Common myeloid progenitor, CD34-positive (primary cell): ENCODE measurements at regions not wholly inside any gene's neighbourhood (a gene's known extent, or its start where the extent isn't known, plus 50 kb on each side); places are given as distances from the start of the nearest gene placed in this dataset.

Experiments used
- CTCF ChIA-PET: fragments of 350-600 bp; sonication (Branson Sonifier 250); formaldehyde crosslinking; loops from one replicate; lab custom pipeline; 2021; ENCODE audit warnings: antibody characterized with exemption; lab: Charles Lee
- POLR2A ChIA-PET: fragments of 350-600 bp; sonication (Branson Sonifier 250); formaldehyde crosslinking; loops from one replicate; lab custom pipeline; 2021; ENCODE audit warnings: antibody characterized with exemption; lab: Charles Lee
- DNase-seq, 3 donors: peaks; one replicate each; pipeline versions ENCODE4 v3.0.0 to v3.0.0-alpha.2; 2013
- H3K27ac ChIP-seq, 2 experiments: 1 replicate in 1 of 2; 2 replicates in 1 of 2; pipeline ENCODE4 v1.7.0; 2013; ENCODE audit warnings: inconsistent platforms in 2 of 2, low read length in 2 of 2, mild to moderate bottlenecking in 2 of 2, low read depth in 1 of 2, moderate library complexity in 1 of 2; ENCODE audit not compliant: severe bottlenecking in 2 of 2, insufficient read depth in 1 of 2, poor library complexity in 1 of 2
- H3K27me3 ChIP-seq, 5 experiments: replicated peaks in 2 of 5; 1 replicate in 3 of 5; 2 replicates in 2 of 5; pipeline versions ENCODE4 v1.6.1 to v1.7.0; 2013; ENCODE audit warnings: low read length in 4 of 5, mild to moderate bottlenecking in 2 of 5, moderate library complexity in 2 of 5, inconsistent platforms in 1 of 5; ENCODE audit not compliant: insufficient read depth in 5 of 5, control insufficient read depth in 4 of 5
- H3K36me3 ChIP-seq, 4 experiments: 1 replicate in 2 of 4; 2 replicates in 2 of 4; pipeline versions ENCODE4 v1.6.1 to v1.7.0; 2013; ENCODE audit warnings: low read length in 3 of 4, control low read depth in 1 of 4, mild to moderate bottlenecking in 1 of 4; ENCODE audit not compliant: control insufficient read depth in 4 of 4, insufficient read depth in 4 of 4
- H3K4me1 ChIP-seq, 4 experiments: 1 replicate in 3 of 4; 2 replicates in 1 of 4; pipeline versions ENCODE4 v1.6.1 to v1.7.1; 2013; ENCODE audit warnings: low read length in 3 of 4, mild to moderate bottlenecking in 3 of 4, control low read depth in 1 of 4, inconsistent platforms in 1 of 4, moderate library complexity in 1 of 4; ENCODE audit not compliant: control insufficient read depth in 4 of 4, insufficient read depth in 4 of 4; ENCODE audit errors: control extremely low read depth in 1 of 4
- H3K4me3 ChIP-seq, 7 experiments: 1 replicate in 4 of 7; 2 replicates in 3 of 7; pipeline versions ENCODE4 v1.5.1 to v1.7.0; 2013; ENCODE audit warnings: mild to moderate bottlenecking in 7 of 7, low read length in 6 of 7, moderate library complexity in 6 of 7, inconsistent platforms in 2 of 7, low read depth in 2 of 7, control low read depth in 1 of 7; ENCODE audit not compliant: insufficient read depth in 4 of 7, control insufficient read depth in 1 of 7; ENCODE audit errors: extremely low read depth in 1 of 7
- H3K9me3 ChIP-seq, 5 experiments: 1 replicate in 4 of 5; 2 replicates in 1 of 5; pipeline versions ENCODE4 v1.6.1 to v1.7.1; 2013; ENCODE audit warnings: low read length in 4 of 5, mild to moderate bottlenecking in 2 of 5, inconsistent platforms in 1 of 5, low read depth in 1 of 5, moderate library complexity in 1 of 5; ENCODE audit not compliant: control insufficient read depth in 4 of 5, insufficient read depth in 2 of 5; ENCODE audit errors: control extremely low read depth in 1 of 5
- WGBS: methylation state at CpG from one replicate; pipeline ENCODE4 v1.1.5; 2013; ENCODE audit not compliant: insufficient coverage; 5-methylcytosine and 5-hydroxymethylcytosine counted together

DNA sequence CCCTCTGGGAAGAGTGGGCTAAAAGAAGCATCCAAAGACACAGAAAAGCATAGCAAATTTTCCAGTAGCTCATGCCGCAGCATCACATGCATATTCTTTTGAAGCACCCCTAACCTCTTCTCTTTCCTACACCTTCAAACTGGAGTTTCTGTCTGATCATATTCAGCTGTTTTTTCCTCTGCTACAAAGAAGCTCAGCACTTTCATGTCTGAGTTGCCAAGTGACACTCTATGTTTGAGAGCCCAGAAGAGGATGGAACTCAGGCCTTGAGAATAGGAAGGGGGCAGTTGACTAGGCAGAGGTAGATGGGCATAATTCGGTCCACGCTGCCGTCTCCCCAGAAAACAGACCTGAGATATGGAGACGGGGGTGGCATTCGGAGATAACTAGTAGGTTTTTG, 489.6 kb upstream of the NR2F2 start:
- H3K27ac ChIP-seq = no peak overlapping the region

DNA sequence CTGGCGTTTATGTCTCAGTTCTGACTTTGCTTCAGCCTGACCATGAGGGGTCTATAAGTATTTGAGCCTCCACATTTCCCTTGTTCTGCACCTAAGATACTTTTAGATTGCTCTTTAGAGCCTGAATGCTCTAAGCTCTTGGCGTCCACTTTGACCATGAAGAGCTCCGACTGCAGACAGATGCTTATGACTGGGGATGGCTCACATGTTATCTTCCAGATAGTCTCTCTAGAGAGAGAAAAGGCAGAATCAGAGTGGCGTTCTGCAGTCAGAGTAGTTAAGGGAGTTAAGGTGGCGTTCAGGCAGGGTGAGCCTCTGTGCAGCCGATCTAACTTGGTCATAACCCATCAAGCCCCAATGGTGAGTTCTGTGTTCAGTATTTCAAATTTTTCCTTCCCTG, 487.9 kb upstream of the NR2F2 start:
- Histone ChIP-seq H3K36me3 (no peaks in the 10 kb centered on the region), H3K4me1 (no peaks in the 10 kb centered on the region), H3K27me3 (peaks cover 0 to 4% (median 0%) of the 10 kb centered on the region in 5 experiments), H3K4me3 (no peak overlapping the region), H3K9me3 (no peaks in the 10 kb centered on the region), H3K27ac (no peak overlapping the region)
- POLR2A ChIA-PET = no interaction called here
- CTCF ChIA-PET = no interaction called here
- DNase-seq = no peak
- WGBS = 95% methylated on average over 6 of the region's 6 CpGs

More for the DNA sequence above, 489.6 kb upstream of the NR2F2 start:
- peaks cover 0 to 4% (median 0%) of the 10 kb centered on the region in 5 experiments for H3K27me3 ChIP-seq
- no peaks in the 10 kb centered on the region for H3K4me1 ChIP-seq
- POLR2A ChIA-PET = no interaction called here
- H3K36me3 ChIP-seq = no peaks in the 10 kb centered on the region
- CTCF ChIA-PET = interaction anchor here (1.2 kb wide), 1 partner anchor 23 kb away, joined by 3 read pairs; no protein-coding TSS in a partner anchor
- H3K9me3 ChIP-seq = no peaks in the 10 kb centered on the region
- DNase-seq = no peak
- no peak overlapping the region for H3K4me3 ChIP-seq
- 100% methylated on average over 3 of the region's 6 CpGs for WGBS

DNA sequence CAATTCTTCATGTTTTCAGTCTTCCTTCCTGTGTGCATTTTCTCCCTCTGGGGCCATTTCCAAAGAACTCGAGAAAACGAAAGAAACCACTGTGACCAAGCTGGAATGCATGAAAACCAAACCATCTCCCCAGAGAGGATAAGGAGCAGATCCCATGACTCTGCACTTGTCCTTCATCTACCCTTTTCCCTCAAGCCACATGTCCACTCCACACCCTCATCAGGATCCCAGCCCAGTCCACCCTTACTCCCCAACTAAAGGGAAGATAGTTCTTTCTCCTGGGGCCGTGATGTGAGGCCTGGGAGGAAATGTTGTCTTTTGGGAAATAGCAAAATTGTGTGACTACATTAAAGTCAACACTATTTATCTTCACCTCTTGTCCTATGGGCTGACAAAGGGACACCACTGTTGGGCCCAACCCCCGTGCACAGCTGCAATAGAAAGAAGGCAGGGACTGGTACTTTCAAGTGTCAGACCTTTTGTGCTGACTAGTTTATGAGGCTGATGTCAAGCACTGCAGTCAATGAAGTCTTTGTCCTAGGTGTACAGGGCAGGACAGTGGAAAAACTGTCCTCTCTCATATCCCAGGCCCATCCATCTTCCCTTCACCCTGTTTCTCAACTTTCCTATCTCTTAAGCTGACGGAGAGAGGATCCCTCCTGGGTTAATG, 487.1 kb upstream of the NR2F2 start:
- no peaks in the 10 kb centered on the region for H3K36me3 ChIP-seq
- H3K27me3 ChIP-seq = peaks cover 0 to 4% (median 0%) of the 10 kb centered on the region in 5 experiments
- no peaks in the 10 kb centered on the region for H3K9me3 ChIP-seq
- ChIA-PET POLR2A (no interaction called here), CTCF (no interaction called here)
- 100% methylated on average over 3 of the region's 5 CpGs for WGBS
- no peak overlapping the region for H3K4me3 ChIP-seq
- H3K4me1 ChIP-seq = no peaks in the 10 kb centered on the region
- no peak overlapping the region for H3K27ac ChIP-seq
- DNase-seq = no peak

DNA sequence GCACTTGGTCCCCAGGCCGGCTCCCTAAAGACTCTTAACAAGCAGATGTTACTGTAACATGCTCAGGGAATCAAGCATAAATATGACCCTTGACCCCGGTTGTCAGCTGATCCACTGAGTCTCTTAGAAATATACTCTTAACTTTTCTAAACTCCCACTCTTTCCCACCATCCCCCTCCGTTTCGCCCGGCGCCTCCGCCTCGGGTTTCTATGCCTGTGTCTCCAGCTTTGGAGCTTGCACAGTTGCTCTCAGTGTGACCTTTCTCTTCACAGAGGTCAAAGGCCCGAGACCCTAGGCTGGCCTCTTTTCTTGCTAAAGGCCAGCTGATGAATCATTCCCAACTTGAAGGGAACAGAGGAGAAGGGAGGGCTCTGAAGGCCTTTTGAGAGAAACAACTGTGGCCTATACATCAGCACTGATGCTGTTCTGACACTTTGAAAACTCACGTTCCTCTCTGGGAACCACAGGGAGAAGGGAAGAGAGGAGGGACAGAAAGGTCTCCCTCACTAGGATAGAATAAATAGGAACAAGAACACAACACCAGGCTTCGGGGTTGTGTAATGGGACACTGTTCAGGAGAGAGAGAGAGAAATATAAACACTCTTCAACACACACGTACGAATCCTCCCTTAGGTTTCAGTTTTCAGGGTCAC, 484.5 kb upstream of the NR2F2 start:
- WGBS = 100% methylated on average over 7 of the region's 13 CpGs
- no peak overlapping the region for H3K4me3 ChIP-seq
- no peaks in the 10 kb centered on the region for H3K9me3 ChIP-seq
- H3K27ac ChIP-seq = no peak overlapping the region
- no peaks in the 10 kb centered on the region for H3K4me1 ChIP-seq
- POLR2A ChIA-PET = no interaction called here
- peaks cover 0 to 2% (median 0%) of the 10 kb centered on the region in 5 experiments for H3K27me3 ChIP-seq
- DNase-seq = no peak
- no peaks in the 10 kb centered on the region for H3K36me3 ChIP-seq
- CTCF ChIA-PET = no interaction called here

DNA sequence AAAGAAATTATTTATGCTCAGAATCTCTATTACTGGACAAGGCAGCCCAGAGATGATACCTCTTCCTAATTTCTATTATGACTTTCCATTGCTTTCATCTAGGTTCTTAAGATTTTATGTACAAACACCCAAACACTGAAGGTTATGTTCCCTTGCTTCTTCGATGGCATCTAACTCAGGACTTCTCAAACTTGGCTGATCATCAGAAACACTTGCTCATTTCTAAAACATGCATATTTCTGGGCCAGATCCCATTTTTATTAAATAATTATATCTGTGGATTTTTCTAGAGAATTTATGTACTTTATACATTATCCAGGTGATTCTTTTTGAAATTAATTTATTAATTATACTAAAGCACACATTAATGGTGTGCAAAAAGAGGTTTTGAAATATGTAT, 482.4 kb upstream of the NR2F2 start:
- Histone ChIP-seq H3K4me3 (no peak overlapping the region), H3K9me3 (no peaks in the 10 kb centered on the region), H3K27me3 (no peaks in the 10 kb centered on the region), H3K4me1 (no peaks in the 10 kb centered on the region), H3K27ac (no peak overlapping the region), H3K36me3 (no peaks in the 10 kb centered on the region)
- no peak for DNase-seq
- WGBS = no CpG with 5 or more reads among the region's 1 CpG
- ChIA-PET POLR2A (no interaction called here), CTCF (no interaction called here)

DNA sequence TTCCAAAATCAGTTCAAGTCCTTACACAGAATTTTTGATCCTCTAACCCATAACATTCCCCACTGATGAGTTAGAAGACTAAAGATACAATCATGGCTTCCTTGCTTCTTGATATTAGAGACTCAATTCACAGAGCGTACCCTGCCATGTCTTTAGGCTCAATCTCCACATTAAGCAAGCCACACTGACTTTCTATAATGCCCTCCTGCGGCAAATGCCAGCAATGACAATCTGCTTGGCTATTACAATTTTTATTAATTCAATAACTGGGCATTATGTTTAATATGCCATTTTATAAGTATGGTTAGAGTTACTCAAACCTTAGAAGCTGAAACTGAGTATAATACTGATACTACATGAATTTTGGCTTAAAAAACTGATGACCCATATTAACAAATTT, 479.7 kb upstream of the NR2F2 start:
- no peaks in the 10 kb centered on the region for H3K9me3 ChIP-seq
- no peak for DNase-seq
- CTCF ChIA-PET = no interaction called here
- H3K27ac ChIP-seq = no peak overlapping the region
- H3K27me3 ChIP-seq = no peaks in the 10 kb centered on the region
- POLR2A ChIA-PET = no interaction called here
- H3K36me3 ChIP-seq = no peaks in the 10 kb centered on the region
- no peaks in the 10 kb centered on the region for H3K4me1 ChIP-seq
- no peak overlapping the region for H3K4me3 ChIP-seq
- WGBS = no CpG with 5 or more reads among the region's 2 CpGs

DNA sequence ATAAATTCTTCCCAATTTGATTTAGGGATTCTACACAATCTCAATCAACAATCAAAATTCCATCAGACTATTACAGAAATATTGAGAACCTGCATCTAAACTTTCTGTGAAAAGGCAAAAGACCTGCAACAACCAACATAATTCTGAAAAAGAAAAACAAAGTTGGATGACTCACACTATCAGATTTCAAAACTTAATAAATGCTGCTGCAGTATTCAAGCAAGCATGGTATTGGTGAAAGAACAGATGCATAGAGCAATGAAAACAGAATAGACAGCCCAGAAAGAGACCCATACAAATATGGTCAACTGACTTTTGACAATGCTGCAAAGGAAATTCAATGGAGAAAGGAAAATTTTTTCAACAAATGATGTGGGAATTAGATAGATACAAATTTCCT, 477.1 kb upstream of the NR2F2 start:
- Histone ChIP-seq H3K27me3 (peaks cover 0 to 1% (median 0%) of the 10 kb centered on the region in 5 experiments), H3K9me3 (no peaks in the 10 kb centered on the region), H3K4me1 (no peaks in the 10 kb centered on the region), H3K36me3 (no peaks in the 10 kb centered on the region), H3K4me3 (no peak overlapping the region), H3K27ac (no peak overlapping the region)
- ChIA-PET CTCF (no interaction called here), POLR2A (no interaction called here)
- no peak for DNase-seq
